Esophagus muscularis mucosa (tissue), 4 donors: ENCODE measurements at regions not wholly inside any gene's neighbourhood (a gene's known extent, or its start where the extent isn't known, plus 50 kb on each side); places are given as distances from the start of the nearest gene placed in this dataset.

ENCODE experiments used
- DNase-seq: peaks from one replicate; pipeline ENCODE4 v3.0.0-alpha.2; 2017; ENCODE audit errors: extremely low spot score
- H3K27ac ChIP-seq, 4 donors: fragments of 200-600 bp; sonication (generic); replicated peaks in 1 of 4; 1 replicate in 3 of 4; 2 replicates in 1 of 4; pipeline ENCODE4 v1.5.1; 2016 to 2019; ENCODE audit warnings: mild to moderate bottlenecking in 1 of 4
- H3K27me3 ChIP-seq, 4 donors: fragments of 200-600 bp; sonication (generic); one replicate each; pipeline versions ENCODE4 v1.5.1 to v1.6.0; 2016 to 2019
- H3K36me3 ChIP-seq, 4 donors: fragments of 200-600 bp; sonication (generic); one replicate each; pipeline ENCODE4 v1.5.1; 2016 to 2019
- H3K4me1 ChIP-seq, 4 donors: fragments of 200-600 bp; sonication (generic); one replicate each; pipeline ENCODE4 v1.5.1; 2016 to 2019
- H3K4me3 ChIP-seq, 4 donors: fragments of 200-600 bp; sonication (generic); 1 replicate in 2 of 4; 2 replicates in 2 of 4; pipeline ENCODE4 v1.5.1; 2016 to 2019; ENCODE audit warnings: mild to moderate bottlenecking in 4 of 4, moderate library complexity in 1 of 4
- H3K9me3 ChIP-seq, 4 donors: fragments of 200-600 bp; sonication (generic); 1 replicate in 3 of 4; 2 replicates in 1 of 4; pipeline ENCODE4 v1.5.1; 2016 to 2019
- CTCF ChIP-seq, 3 experiments: fragments of 200-600 bp in 2 of 3; fragments of 450-650 bp in 1 of 3; sonication (generic) in 2 of 3; IDR thresholded peaks; one replicate each; pipeline ENCODE4 v1.5.1; 2017 to 2019; ENCODE audit warnings: antibody characterized with exemption in 3 of 3, mild to moderate bottlenecking in 2 of 3, moderate library complexity in 1 of 3
- EP300 ChIP-seq: sonication (generic); formaldehyde crosslinking; IDR thresholded peaks from one replicate; pipeline ENCODE4 v1.6.1; 2017; ENCODE audit warnings: antibody characterized with exemption
- POLR2A ChIP-seq: fragments of 450-650 bp; IDR thresholded peaks from one replicate; pipeline ENCODE4 v1.6.1; 2017; ENCODE audit warnings: antibody characterized with exemption, moderate library complexity, mild to moderate bottlenecking, low read depth
- POLR2AphosphoS5 ChIP-seq, 2 donors: sonication (generic); formaldehyde crosslinking; IDR thresholded peaks; one replicate each; pipeline ENCODE4 v1.6.1; 2017; ENCODE audit warnings: antibody characterized with exemption in 2 of 2
- WGBS: methylation state at CpG from one replicate; pipeline ENCODE4 v1.1.5; 2018; 5-methylcytosine and 5-hydroxymethylcytosine counted together
- intact Hi-C: fragments of 100-400 bp; cut with DNase I; formaldehyde crosslinking; loops from one replicate; pipeline ENCODE4 v1.15.1; 2023

- H3K4me3 ChIP-seq, result no peak overlapping the region
- DNase-seq, result no peak
- 96% methylated on average over 7 of the region's 7 CpGs for WGBS
- H3K27ac ChIP-seq, result no peak overlapping the region
- peaks cover 0 to 6% (median 0%) of the 10 kb centered on the region in 4 donors for H3K27me3 ChIP-seq
- intact Hi-C loops, result no loop called here
- H3K4me1 ChIP-seq, result no peaks in the 10 kb centered on the region
- H3K36me3 ChIP-seq, result no peaks in the 10 kb centered on the region
- TF ChIP-seq POLR2AphosphoS5 (IDR thresholded peaks at IDR 0.05) (no peak), EP300 (no peak), CTCF (IDR thresholded peaks at IDR 0.05) (no peak), POLR2A (no peak)
- no peaks in the 10 kb centered on the region for H3K9me3 ChIP-seq
These were observed 274.0 kb downstream of the TSN start for GRCh38 chr2:122029456-122029855.

DNA sequence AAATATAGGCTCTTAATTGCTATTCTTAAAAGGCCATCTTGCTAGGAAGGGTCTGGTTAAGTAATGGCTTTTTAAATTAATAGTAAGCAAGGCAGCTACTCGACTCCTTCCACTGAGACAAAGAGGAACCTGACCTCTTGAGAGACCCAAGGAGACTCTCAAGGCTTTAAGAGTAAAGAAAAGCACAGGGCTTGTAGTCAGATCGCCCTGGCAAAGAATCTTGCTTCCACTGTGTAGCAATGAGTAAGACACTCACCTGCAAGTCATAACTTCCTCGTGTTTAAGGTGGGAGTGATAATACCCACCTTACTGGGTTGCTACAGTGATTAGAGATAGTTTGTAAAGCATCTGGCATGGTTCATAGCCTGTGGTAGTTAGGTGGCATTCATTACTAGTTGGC lies 274.5 kb downstream of the TSN start:
- H3K4me3 ChIP-seq, result no peak overlapping the region
- no peaks in the 10 kb centered on the region for H3K4me1 ChIP-seq
- H3K27ac ChIP-seq, result no peak overlapping the region
- no peaks in the 10 kb centered on the region for H3K36me3 ChIP-seq
- TF ChIP-seq POLR2AphosphoS5 (IDR thresholded peaks at IDR 0.05) (no peak), CTCF (IDR thresholded peaks at IDR 0.05) (no peak), POLR2A (no peak), EP300 (no peak)
- WGBS, result 89% methylated on average over 3 of the region's 3 CpGs
- DNase-seq, result no peak
- peaks cover 0 to 6% (median 0%) of the 10 kb centered on the region in 4 donors for H3K27me3 ChIP-seq
- no peaks in the 10 kb centered on the region for H3K9me3 ChIP-seq
- intact Hi-C loops, result no loop called here

DNA sequence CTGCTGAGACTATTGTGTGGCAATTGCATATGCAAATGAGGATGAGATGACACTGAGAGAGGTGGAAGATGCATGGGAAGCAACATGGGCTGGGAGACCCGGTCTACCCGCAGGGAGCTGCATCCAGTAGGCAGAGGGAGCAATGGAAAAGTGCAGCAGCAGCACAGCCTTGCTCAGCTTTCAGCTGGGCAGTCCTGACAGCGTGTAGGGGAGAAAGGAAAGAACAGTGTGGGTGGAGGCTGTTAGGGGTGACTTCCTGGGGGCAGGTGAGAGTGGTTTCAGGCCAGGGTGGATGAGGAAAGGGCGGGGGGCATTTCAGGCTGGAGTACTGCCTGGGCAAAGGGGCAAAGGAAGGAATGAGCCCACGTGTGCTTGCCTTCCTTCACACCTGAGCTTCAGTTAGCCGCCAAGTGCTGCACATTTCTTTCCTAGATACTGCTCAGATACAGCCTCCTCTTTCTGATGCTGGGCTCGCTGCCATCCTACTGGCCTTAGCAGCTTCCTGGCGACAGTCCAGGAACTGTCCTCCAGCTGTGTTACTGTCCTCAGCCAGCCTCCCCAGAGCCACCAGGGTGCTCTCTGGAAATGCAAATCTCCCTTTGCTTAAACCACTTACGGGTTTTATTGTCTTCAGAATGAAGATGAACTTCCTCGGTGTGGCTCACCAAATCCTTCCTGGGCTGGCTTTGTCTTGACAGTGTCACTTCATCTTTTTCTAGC lies 276.3 kb downstream of the TSN start:
- no peak for TF ChIP-seq CTCF (IDR thresholded peaks at IDR 0.05)
- TF ChIP-seq POLR2AphosphoS5 (IDR thresholded peaks at IDR 0.05), result no peak
- no peak for TF ChIP-seq POLR2A
- no peak for TF ChIP-seq EP300
- DNase-seq, result no peak
- Histone ChIP-seq H3K27me3 (no peaks in the 10 kb centered on the region), H3K4me1 (no peaks in the 10 kb centered on the region), H3K36me3 (no peaks in the 10 kb centered on the region), H3K27ac (no peak overlapping the region), H3K9me3 (no peaks in the 10 kb centered on the region), H3K4me3 (no peak overlapping the region)
- WGBS, result 71% methylated on average over 10 of the region's 10 CpGs
- intact Hi-C loops, result no loop called here

DNA sequence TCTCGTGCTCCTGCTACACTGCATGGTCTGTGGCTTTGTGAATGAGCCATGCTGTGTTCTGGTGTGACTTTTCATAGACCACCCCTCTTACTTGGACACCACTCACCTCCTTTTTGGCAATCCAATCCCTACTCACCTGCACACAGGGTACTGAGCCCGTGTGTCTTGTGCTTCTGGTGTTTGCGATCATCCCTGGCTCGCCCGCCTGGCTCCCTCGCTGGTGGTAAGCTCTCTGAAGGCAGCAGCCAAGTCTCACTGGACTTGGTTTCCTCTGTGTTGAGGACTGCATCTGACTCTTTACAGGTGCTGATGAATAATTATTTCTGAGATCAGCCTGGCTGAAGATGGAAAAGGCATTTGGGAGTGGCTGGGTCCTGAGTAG lies 276.8 kb downstream of the TSN start:
- H3K9me3 ChIP-seq, result no peaks in the 10 kb centered on the region
- DNase-seq, result no peak
- TF ChIP-seq EP300, result no peak
- H3K36me3 ChIP-seq, result no peaks in the 10 kb centered on the region
- WGBS, result 95% methylated on average over 6 of the region's 6 CpGs
- no peaks in the 10 kb centered on the region for H3K27me3 ChIP-seq
- no peak overlapping the region for H3K27ac ChIP-seq
- H3K4me1 ChIP-seq, result no peaks in the 10 kb centered on the region
- H3K4me3 ChIP-seq, result no peak overlapping the region
- intact Hi-C loops, result no loop called here

DNA sequence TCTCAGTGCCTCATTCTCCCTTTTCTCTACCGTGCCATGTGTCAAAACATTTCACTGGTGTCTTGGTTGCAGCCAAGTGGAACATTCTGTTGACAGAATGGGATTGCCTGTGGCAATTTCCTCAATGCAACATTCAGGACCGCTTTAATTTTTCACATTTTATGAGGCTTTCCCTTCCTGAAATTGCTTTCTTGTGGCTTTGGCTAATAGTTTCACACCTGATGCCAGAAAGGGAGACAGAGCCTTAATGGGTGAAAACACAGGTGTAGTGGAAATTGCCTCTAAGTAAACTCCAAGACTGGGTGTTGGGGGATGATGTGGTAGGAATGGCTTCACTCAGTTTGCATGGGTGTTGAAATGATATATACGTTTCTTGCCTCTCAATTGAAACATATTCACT lies 278.3 kb downstream of the TSN start:
- DNase-seq, result no peak
- Histone ChIP-seq H3K4me3 (no peak overlapping the region), H3K27ac (no peak overlapping the region), H3K36me3 (no peaks in the 10 kb centered on the region), H3K27me3 (no peaks in the 10 kb centered on the region), H3K4me1 (no peaks in the 10 kb centered on the region), H3K9me3 (no peaks in the 10 kb centered on the region)
- TF ChIP-seq POLR2A, result no peak
- TF ChIP-seq CTCF (IDR thresholded peaks at IDR 0.05), result no peak
- TF ChIP-seq POLR2AphosphoS5 (IDR thresholded peaks at IDR 0.05), result no peak
- TF ChIP-seq EP300, result no peak
- WGBS, result 81% methylated on average over 3 of the region's 3 CpGs
- intact Hi-C loops, result no loop called here
